ENCODE measurements at regions not wholly inside any gene's neighbourhood (a gene's known extent, or its start where the extent isn't known, plus 50 kb on each side); places are given as distances from the start of the nearest gene placed in this dataset.
A peak's percentile ranks its signal among the peaks of the same experiment; 100 is the strongest.

GRCh38 chr6:23145781-23146180 lies 576.4 kb downstream of the HDGFL1 start:
- DNase-seq (ENCODE audit: extremely low read depth in 1 of 11, low read depth in 9 of 11, low spot score in 4 of 11): no peak

DNA sequence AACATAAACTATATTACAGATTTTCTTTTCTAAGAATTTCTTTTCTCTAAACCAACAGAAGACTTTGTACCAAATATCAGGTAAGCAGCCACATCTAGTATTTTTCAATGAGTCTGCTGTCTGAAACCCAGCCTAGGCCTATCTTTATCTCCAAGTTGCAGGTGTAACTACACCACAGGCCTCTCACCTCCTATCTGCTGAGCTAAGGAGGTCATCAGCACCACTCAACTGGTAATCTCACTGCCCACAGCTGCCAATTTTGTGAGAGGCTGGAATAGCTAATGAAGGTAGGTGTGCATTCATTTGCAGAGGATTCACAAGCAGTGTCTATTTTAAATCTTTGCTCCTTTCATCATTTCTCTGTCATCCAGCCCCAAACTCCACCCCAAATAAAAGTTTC lies 584.8 kb downstream of the HDGFL1 start:
- no peak for DNase-seq (ENCODE audit: extremely low read depth in 1 of 11, low read depth in 9 of 11, low spot score in 4 of 11)

- DNase-seq (ENCODE audit: extremely low read depth in 1 of 11, low read depth in 9 of 11, low spot score in 4 of 11): no peak
These were observed 600.7 kb downstream of the HDGFL1 start for GRCh38 chr6:23170049-23170448.

DNA sequence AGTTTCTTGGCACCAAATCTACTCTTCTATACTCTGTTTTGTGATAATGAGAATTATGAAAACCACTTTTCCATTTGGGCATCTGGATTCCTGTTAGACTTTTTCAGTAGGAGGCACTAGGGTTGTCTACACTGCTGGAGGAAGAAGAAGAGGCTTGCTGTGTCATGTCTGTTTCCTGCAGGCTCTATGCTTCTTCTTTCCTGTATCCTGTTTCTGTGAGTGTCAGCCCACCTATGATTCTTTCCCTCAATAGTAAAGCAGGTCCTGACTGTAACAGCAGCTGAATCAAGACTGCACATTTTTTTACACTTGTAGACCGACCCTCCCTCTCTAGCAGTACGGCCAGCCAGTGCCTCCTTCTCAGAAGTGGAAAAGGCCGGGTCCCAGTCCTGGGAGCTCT lies 603.9 kb downstream of the HDGFL1 start:
- no peak for DNase-seq (ENCODE audit: extremely low read depth in 1 of 11, low read depth in 9 of 11, low spot score in 4 of 11)

DNA sequence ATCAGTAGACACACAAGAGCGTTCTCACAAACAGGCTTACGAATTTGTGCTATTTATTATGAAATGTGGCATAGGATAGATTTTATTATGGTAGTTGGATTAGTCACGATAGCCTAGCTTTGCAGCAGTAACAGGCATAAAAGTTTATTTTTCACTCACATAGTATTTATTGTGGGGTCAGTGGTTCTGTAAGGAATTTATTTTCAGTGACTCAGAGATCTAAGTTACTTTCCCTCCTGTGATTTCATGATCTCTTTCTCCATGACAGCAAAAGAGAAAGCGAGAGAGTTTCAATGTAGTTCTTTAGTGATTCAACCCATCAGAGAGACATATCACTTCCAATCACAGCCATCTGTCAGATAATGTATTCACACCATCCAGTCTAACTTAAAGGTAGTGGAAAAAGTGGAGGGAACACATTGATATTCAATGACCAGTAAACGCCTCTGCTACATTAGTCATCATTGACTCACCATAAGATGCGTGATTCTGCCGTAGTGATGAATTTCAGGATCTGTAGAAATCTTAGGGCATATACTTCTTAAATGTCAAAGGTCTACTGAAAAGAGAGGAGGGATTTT lies 605.5 kb downstream of the HDGFL1 start:
- DNase-seq (ENCODE audit: extremely low read depth in 1 of 11, low read depth in 9 of 11, low spot score in 4 of 11): no peak

GRCh38 chr6:23175391-23175790 lies 606.0 kb downstream of the HDGFL1 start:
- no peak for DNase-seq (ENCODE audit: extremely low read depth in 1 of 11, low read depth in 9 of 11, low spot score in 4 of 11)

GRCh38 chr6:23176471-23176870 lies 607.1 kb downstream of the HDGFL1 start:
- DNase-seq (ENCODE audit: extremely low read depth in 1 of 11, low read depth in 9 of 11, low spot score in 4 of 11): no peak

GRCh38 chr6:23176883-23177282 lies 607.5 kb downstream of the HDGFL1 start:
- DNase-seq (ENCODE audit: extremely low read depth in 1 of 11, low read depth in 9 of 11, low spot score in 4 of 11): no peak

- DNase-seq (ENCODE audit: extremely low read depth in 1 of 11, low read depth in 9 of 11, low spot score in 4 of 11): no peak
These were observed 608.4 kb downstream of the HDGFL1 start for GRCh38 chr6:23177806-23178205.

DNA sequence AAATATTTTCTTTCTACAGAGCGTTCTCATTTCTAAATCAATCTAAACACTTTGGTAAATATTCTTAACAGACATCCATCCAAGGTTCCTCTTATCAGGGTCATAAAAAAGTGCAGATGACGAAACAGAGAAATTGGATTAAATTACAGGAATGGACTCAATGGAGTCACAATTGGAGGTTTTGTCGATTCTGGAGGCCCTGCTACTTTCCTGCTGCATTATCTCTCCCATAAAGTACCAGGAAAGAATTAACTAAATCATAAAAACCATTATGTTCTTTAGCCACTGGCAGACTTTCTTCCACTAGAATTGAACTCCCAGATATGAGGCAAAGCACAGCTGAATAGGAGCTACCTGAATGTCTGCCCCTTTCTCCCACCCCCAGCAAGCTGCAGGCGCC lies 610.6 kb downstream of the HDGFL1 start:
- DNase-seq (ENCODE audit: extremely low read depth in 1 of 11, low read depth in 9 of 11, low spot score in 4 of 11): no peak

GRCh38 chr6:23180504-23181293 lies 611.3 kb downstream of the HDGFL1 start:
- DNase-seq (ENCODE audit: extremely low read depth in 1 of 11, low read depth in 9 of 11, low spot score in 4 of 11): no peak

DNA sequence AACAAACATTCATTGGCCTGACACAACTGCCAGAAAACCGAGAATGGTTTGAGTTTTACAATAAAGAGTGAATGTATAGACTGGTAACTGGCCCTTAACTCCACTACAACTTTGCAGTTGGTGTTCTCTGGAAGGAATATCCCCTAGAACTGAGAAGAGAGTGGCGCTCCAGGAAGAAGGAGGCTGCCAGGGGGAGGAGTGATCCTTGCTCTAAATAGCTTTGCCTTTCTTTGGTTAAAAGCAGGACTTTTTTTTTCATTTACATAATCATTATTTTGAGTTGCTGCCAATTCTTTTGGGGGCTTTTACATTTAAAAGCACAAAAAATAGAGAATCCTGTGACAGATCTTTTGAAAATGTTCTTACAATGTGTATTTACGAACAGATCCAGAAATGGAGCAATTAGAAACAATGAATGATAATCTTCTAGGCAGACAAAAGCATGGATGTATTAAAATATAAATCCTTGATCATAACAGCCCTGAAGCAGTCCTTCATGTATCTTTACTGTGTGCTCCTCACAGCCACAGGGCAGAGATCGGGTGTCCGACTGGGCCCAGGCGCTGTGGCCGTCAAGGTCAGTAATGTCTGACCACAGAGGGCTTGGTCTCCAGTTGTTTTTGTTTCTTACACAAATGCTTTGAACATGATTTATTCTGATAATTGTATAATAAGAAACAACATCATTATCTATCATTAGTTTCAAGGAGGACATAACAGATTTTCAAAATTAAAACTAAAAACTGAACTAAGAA lies 612.2 kb downstream of the HDGFL1 start:
- no peak for DNase-seq (ENCODE audit: extremely low read depth in 1 of 11, low read depth in 9 of 11, low spot score in 4 of 11)

GRCh38 chr6:23183846-23184245 lies 614.5 kb downstream of the HDGFL1 start:
- no peak for DNase-seq (ENCODE audit: extremely low read depth in 1 of 11, low read depth in 9 of 11, low spot score in 4 of 11)

GRCh38 chr6:23184351-23184750 lies 615.0 kb downstream of the HDGFL1 start:
- peak in 8 of 11 donors; percentile 22 to 66 (median 38) for DNase-seq (ENCODE audit: extremely low read depth in 1 of 11, low read depth in 9 of 11, low spot score in 4 of 11)

DNA sequence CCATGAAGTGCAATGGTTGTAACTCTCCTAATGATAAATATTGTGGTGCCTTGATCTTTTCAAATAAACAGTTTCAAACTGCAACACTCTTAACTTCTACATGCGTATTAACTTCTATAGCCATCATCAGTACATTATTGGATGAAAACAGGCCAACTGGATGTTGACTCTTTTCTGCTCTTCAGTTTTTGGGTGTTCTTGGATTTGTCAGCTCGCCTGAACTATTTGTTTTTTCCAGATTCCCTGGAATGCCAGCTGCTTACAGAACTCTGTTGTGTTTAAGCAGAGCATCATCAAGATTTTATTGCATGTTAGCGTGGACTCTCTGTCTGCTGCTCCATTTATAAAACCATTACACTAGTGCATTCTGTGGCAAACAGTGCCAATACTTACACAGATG lies 626.1 kb downstream of the HDGFL1 start:
- no peak for DNase-seq (ENCODE audit: extremely low read depth in 1 of 11, low read depth in 9 of 11, low spot score in 4 of 11)

- no peak for DNase-seq (ENCODE audit: extremely low read depth in 1 of 11, low read depth in 9 of 11, low spot score in 4 of 11)
These were observed 630.2 kb downstream of the HDGFL1 start for GRCh38 chr6:23199541-23199940.

GRCh38 chr6:23200946-23201345 lies 631.6 kb downstream of the HDGFL1 start:
- DNase-seq (ENCODE audit: extremely low read depth in 1 of 11, low read depth in 9 of 11, low spot score in 4 of 11): peak in 10 of 11 donors; percentile 32 to 73 (median 50)

DNA sequence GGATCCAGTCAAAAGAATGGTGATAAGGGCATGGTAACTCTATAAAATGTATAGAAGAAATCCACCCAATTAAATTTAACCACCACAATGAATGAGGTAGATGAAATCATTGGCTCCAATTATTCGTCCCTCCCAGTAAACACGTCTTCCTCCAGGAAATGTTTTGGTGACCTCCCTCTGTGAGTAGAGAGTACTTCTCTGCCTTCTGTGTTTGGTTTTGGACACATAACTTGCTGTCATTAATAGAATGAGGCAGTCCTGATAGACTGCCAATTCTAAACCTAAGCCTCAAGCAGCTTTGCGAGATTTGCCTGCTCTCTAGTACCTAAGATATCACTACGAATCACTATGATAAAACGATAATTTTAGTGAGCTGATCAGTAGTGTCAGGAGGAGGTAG lies 632.8 kb downstream of the HDGFL1 start:
- no peak for DNase-seq (ENCODE audit: extremely low read depth in 1 of 11, low read depth in 9 of 11, low spot score in 4 of 11)

GRCh38 chr6:23212398-23212797 lies 643.0 kb downstream of the HDGFL1 start:
- no peak for DNase-seq (ENCODE audit: extremely low read depth in 1 of 11, low read depth in 9 of 11, low spot score in 4 of 11)

GRCh38 chr6:23213193-23213592 lies 643.8 kb downstream of the HDGFL1 start:
- DNase-seq (ENCODE audit: extremely low read depth in 1 of 11, low read depth in 9 of 11, low spot score in 4 of 11): no peak
